NB4 (cell line): ENCODE measurements at regions not wholly inside any gene's neighbourhood (a gene's known extent, or its start where the extent isn't known, plus 50 kb on each side); places are given as distances from the start of the nearest gene placed in this dataset.
A peak's percentile ranks its signal among the peaks of the same experiment; 100 is the strongest.
"Not testable (repeated sequence)": the region's sequence is repeated elsewhere in the genome, so short reads cannot be mapped to it uniquely, and the experiment has no call there.

ENCODE experiments used
- DNase-seq: peaks from one replicate; pipeline ENCODE4 v3.0.0; 2010; ENCODE audit warnings: low read depth
- H3K4me3 ChIP-seq: one replicate; pipeline ENCODE4 v1.5.1; 2011; ENCODE audit warnings: mild to moderate bottlenecking, low read depth, low read length, moderate library complexity
- MAX ChIP-seq: IDR thresholded peaks from 2 replicates; pipeline ENCODE4 v1.6.1; 2011; ENCODE audit warnings: low read depth, low read length
- MYC ChIP-seq: IDR thresholded peaks from 2 replicates; pipeline ENCODE4 v1.6.1; 2011; ENCODE audit warnings: low read depth, low read length
- POLR2A ChIP-seq: IDR thresholded peaks from 2 replicates; pipeline ENCODE4 v1.6.1; 2011; ENCODE audit warnings: mild to moderate bottlenecking; ENCODE audit not compliant: insufficient read length; ENCODE audit errors: extremely low read depth
- TF ChIP-seq, protein P1 (sequence below): IDR thresholded peaks from one replicate; pipeline ENCODE4 v1.5.1; 2012; ENCODE audit warnings: low read depth, low read length

DNA sequence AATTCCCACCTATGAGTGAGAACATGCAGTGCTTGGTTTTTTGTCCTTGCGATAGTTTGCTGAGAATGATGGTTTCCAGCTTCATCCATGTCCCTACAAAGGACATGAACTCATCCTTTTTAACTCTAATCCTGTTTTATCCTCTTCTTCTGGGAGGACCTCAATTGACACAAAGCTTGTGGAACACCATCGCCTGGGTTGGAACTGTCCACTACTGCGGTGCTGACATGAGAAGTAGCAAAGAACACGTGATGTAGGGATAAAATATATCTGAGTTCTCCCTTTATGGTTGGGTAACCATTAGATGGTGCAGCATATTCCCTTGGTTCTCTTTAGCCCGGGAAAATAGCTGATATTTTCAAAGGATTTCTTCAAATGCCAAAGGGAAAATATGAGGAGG is 105.3 kb upstream of the TOPAZ1 start:
- H3K4me3 ChIP-seq = no peak overlapping the region
- peak; percentile 7 for DNase-seq

DNA sequence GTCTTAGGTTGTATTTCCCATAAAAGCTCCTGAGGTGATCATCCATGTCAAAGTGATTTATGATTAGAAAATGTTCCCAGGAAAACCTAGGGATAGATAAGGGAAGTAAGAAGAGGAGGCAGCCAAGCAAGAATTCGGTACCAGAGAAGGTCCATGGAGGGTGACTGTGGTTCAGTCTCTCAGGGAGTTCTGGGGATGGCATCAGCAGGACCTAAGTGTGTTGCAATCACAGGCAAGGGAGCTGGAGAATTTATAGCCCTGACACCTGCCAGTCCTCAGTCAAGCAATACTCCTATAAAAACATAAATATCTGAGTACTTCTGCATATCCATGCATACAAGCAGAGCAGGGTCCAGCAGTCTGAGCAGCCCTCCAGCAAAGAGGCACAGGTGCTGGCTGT is 95.6 kb upstream of the TOPAZ1 start:
- no peak for TF ChIP-seq MYC
- TF ChIP-seq POLR2A = no peak
- no peak for TF ChIP-seq MAX
- DNase-seq = no peak
- H3K4me3 ChIP-seq = no peak overlapping the region

More for the DNA sequence above, 105.3 kb upstream of the TOPAZ1 start:
- TF ChIP-seq, protein P1, sequence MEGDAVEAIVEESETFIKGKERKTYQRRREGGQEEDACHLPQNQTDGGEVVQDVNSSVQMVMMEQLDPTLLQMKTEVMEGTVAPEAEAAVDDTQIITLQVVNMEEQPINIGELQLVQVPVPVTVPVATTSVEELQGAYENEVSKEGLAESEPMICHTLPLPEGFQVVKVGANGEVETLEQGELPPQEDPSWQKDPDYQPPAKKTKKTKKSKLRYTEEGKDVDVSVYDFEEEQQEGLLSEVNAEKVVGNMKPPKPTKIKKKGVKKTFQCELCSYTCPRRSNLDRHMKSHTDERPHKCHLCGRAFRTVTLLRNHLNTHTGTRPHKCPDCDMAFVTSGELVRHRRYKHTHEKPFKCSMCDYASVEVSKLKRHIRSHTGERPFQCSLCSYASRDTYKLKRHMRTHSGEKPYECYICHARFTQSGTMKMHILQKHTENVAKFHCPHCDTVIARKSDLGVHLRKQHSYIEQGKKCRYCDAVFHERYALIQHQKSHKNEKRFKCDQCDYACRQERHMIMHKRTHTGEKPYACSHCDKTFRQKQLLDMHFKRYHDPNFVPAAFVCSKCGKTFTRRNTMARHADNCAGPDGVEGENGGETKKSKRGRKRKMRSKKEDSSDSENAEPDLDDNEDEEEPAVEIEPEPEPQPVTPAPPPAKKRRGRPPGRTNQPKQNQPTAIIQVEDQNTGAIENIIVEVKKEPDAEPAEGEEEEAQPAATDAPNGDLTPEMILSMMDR = no peak
- TF ChIP-seq MAX = 0 out of 2 replicates have a peak, but pooled peaks have one; percentile 6

DNA sequence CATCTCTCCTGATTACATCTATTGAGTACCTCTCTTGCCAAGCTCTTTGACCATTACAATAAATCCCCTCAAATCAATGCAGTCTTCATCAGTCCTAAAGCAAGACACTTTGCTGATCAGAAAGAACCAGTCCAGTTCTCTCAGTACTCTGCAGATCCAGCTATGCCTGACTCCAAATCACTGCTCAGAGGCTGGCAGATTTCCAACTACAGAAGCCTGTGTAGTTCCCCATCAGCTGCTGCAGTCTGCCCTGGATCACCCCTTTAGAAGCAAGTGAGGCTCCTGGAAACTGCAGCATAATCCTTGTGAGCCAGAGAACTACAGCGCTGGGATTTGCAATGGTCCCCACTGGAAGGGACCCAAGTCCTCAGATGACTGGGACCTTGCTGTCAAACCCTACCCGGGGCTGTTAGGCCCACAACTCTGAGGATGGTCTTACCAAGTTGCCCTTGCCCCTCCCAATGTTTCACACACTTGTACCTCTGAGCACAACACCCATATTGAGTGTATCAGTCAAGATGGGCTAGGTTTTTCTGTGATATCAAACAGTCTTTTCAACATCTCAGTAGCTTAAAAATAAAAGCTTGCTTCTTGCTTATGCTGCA is 81.9 kb upstream of the TOPAZ1 start:
- no peak for TF ChIP-seq POLR2A
- TF ChIP-seq MYC = no peak
- TF ChIP-seq MAX = no peak
- TF ChIP-seq, protein P1 = no peak
- DNase-seq = no peak
- H3K4me3 ChIP-seq = no peak overlapping the region

DNA sequence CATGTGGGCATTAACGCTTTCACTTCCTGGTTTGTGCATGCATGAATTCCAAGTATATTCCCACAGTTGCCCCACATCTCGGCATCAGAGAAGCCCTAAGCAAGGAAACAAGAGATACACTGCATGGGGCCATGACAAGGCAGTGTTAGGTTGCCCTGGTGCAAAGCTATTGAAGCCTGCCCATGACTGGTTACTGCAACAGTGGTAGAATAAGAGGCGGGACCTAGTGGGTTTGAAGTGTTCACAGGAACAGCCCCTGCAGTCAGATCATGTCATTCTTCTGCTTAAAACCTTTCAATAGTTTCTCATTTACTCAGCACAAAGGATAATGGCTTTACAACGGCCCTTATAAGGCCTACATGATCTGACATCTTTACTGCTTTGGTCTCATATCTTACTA is 80.9 kb upstream of the TOPAZ1 start:
- TF ChIP-seq POLR2A (no peak), MAX (no peak), MYC (no peak)
- TF ChIP-seq, protein P1 = no peak
- DNase-seq = no peak
- no peak overlapping the region for H3K4me3 ChIP-seq

DNA sequence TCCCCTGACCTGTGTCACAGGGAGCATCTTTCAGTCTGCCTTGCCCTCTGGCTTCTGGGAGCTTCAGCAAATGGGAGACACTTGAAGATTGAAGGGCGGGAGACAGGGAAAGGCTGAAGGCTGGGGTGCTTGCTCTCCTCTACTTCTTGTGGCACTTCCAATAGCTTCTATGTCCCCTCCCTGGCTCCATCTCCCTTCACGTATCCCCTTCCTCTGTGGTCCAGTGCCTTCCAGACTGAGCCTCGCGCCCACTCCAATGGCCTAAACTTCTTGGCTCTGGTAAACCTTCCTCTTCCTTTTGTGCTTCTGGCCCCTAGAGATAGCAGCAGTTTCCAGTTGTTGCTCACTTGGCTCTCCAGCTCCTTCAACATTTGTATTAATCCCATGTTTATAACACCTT is 69.8 kb upstream of the TOPAZ1 start:
- DNase-seq = no peak
- TF ChIP-seq, protein P1 = no peak
- no peak for TF ChIP-seq MAX
- no peak for TF ChIP-seq POLR2A
- TF ChIP-seq MYC = no peak
- H3K4me3 ChIP-seq = no peak overlapping the region

GRCh38 chr3:44172701-44173100 is 69.0 kb upstream of the TOPAZ1 start:
- not testable (repeated sequence) for DNase-seq, H3K4me3 ChIP-seq

- DNase-seq = no peak
- TF ChIP-seq MYC (no peak), MAX (no peak), POLR2A (no peak)
- TF ChIP-seq, protein P1 = no peak
- no peak overlapping the region for H3K4me3 ChIP-seq
Measured at GRCh38 chr3:44173263-44173662, 68.4 kb upstream of the TOPAZ1 start.
